Right lung (tissue), 2 donors: ENCODE measurements at regions not wholly inside any gene's neighbourhood (a gene's known extent, or its start where the extent isn't known, plus 50 kb on each side); places are given as distances from the start of the nearest gene placed in this dataset.

Experiments used
- DNase-seq, 2 donors: peaks; one replicate each; pipeline ENCODE4 v3.0.0-alpha.2; 2013

DNA sequence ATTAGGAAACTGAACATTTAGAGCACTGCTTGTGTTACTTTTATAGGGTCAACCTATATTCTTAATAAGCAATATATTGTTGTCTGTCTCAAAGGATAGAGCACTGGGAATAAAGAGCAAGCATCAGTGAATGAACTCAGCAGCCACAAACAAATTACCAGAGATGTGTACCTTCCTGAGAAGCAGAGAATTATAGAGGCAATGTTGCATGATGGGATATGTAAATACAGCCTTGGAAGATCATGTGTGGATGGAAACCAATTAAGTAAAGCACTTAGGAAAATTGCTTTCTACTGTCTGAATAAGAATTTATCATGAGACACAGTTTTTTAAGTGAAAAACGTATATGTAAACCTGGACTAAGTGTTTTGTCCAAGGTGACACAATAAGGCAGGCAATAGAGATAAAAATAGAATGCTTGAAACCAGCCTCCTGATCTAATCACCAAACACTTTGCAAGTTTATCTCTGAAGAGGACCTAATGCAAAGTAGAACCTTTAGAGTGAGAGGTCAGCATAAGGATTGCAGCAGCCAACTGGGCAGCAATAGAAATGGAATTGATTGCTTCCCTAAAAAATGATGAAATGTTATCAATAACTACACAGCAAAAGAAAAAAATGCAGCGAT is 848.0 kb downstream of the TUSC7 start:
- DNase-seq, result no peak

DNA sequence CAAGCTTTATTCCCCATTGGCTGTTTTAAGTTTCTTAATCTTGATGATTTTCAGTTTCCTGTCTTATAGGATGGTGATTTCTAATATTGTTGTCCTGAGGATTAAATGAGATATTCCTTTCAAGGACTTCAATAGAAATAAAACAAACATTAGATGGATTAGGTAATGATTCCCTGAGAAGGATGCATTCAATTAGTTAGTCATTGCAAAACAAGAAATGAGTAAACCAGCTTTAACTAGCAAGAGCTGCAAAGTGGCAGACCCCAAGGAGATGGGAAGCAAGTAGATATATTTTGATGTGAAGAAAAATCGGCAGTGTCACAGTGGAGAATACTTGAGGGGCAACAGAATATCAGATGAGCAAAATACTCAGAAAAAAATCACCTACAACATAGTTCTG is 849.1 kb downstream of the TUSC7 start:
- no peak for DNase-seq

GRCh38 chr3:117562000-117562399 is 852.4 kb downstream of the TUSC7 start:
- DNase-seq, result no peak

GRCh38 chr3:117563063-117563462 is 853.5 kb downstream of the TUSC7 start:
- DNase-seq, result no peak

DNA sequence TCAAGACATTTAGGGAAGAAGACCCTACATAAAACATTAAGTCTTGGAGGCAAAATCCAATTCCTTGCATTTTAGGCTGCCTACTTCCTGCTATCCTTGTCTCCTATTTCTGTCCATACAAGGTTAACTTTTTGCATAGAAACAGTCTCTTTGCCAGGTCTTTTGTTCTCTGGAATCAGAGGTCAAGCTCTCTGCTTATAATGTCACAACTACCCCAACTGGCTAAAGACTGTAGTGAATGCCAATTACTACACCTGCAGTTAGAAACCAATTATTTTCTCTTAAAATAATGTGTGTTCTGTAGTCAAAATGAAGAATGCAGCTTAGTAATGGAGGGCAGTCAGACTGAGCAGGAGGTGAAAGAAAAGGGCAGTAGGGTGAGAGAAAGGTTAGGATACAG is 856.2 kb downstream of the TUSC7 start:
- DNase-seq, result no peak

DNA sequence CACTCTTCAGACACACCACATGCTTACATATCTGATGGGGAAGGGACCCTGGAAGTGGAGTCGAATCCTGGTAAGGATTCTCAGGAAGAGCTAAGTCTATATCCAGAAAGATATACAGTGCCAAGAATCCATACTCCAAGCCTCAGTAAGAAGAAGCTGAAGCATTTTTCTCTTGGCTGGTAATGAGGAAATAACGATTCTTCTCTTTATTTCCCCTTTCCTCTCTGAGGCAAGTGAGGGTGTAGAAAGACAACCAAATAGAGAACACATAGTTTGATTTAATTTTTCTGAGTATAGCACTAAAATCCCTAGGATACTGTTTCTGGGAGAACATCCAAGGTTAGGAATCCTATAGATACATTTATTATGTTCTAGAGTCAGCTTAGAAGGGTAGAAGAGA is 857.3 kb downstream of the TUSC7 start:
- DNase-seq, result no peak

DNA sequence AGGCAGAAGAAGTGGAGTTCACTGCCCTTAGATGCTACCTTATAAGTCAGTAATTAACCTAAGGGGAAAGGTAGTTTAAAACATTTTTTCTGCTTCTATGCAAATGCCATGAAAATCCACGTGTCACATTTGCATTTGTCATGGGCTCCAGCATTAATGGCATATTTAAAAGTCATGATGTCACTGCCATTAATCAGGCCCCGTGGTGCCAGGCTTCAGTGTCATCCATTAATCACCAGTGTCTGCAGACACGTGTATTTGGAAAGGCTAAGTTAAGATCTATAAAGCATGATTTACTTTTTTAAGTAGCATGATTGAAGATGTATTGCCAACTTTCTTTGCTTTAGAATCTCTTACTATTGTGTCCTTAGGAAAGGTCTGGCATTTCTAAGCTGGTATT is 857.8 kb downstream of the TUSC7 start:
- no peak for DNase-seq

GRCh38 chr3:117567906-117568305 is 858.3 kb downstream of the TUSC7 start:
- DNase-seq, result no peak

GRCh38 chr3:117572786-117573185 is 863.2 kb downstream of the TUSC7 start:
- no peak for DNase-seq

DNA sequence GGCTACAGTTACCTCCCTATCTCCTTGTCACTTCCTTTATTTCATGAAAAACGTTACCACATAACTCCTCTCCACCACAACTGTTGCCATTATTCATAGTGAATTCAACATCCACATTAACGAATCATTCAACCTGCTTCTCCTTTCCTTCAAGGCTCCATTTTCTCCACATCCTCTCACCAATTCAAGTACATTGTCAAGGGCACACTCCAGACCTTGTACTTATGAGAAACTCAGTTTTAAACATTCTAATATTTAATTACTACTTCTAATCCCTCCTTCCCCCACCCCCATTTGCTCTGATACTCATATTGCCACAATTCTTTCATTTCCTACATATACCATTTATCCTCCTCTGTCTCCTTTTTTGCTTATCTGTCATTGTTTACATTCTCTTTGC is 871.2 kb downstream of the TUSC7 start:
- peak in 1 of 2 donors; percentile 17 for DNase-seq

DNA sequence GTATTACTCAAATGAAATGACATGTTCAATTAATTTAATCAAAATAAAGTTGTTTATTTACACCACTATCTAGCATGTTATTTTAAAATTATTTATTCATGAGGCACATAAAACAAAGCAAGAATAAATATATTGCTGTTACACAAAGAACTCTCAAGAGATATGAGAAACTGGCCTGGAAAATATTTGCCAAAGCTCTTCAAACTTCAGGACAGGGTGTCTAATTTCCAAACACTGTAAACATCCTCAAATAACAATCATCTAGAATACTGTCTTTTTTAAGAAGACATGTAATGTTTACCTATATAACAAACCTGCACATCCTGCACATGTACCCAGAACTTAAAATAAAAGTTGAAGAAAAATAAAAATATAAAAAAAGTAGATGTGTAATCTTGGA is 876.6 kb downstream of the TUSC7 start:
- no peak for DNase-seq

DNA sequence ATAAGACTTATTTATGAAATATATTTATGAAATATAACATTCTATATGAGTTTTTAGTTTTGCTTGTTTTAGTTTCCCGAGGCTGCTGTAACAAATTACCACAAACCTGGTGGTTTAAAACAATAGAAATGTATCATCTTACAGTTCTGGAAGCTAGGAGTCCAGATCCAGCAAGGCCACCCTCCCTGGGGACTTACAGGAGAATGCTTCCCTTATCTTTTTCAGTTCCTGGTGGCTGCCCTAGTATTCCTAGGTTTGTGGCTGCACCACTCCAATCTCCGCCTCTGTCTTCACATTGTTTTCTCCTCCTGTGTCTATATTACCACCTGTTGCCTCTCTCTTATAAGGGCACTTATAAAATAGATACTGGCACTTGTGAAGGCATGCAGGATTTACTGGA is 877.8 kb downstream of the TUSC7 start:
- no peak for DNase-seq

DNA sequence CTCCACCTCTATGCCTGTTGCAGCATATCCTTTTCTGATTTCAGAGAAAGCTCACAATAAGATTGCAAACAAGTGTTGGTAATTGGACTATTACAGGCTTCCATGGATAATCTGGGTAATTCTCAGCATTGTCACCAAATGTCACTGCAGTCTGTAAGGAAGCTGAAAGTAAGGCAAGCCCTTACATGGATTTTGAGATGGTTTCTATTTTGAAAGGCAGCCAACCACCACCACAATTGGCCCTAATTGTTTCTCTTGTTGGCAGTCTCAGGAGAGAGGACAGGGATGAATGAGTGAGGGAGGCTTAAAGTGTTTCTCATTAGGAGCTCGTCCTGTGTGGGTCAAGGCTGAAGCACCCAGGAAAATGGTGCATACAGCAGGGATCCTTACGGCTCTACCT is 879.9 kb downstream of the TUSC7 start:
- no peak for DNase-seq

- DNase-seq, result no peak
Observed at GRCh38 chr3:117595615-117596014, 886.0 kb downstream of the TUSC7 start.

DNA sequence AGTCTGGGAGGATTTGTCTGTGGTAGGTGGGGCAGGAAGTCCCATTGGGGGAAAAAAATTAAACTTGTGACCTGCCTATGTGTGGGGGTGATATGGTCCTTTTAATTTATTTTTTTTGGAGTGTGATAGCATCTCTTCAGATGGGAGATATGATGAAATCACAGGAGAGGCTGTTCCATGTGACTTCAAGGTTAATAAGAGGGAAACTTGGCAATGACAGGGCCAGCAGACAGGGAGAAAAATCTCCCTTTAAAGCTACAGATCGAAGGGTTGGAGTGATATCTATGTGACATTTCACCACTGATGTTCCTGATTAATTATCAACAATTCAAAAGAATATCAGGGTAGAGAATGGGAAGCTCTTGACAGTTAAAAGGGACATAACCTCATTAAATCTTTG is 886.9 kb downstream of the TUSC7 start:
- no peak for DNase-seq

GRCh38 chr3:117597865-117598264 is 888.3 kb downstream of the TUSC7 start:
- DNase-seq, result no peak

- no peak for DNase-seq
Observed at GRCh38 chr3:117600112-117600511, 890.5 kb downstream of the TUSC7 start.

GRCh38 chr3:117600666-117601065 is 891.1 kb downstream of the TUSC7 start:
- DNase-seq, result no peak

DNA sequence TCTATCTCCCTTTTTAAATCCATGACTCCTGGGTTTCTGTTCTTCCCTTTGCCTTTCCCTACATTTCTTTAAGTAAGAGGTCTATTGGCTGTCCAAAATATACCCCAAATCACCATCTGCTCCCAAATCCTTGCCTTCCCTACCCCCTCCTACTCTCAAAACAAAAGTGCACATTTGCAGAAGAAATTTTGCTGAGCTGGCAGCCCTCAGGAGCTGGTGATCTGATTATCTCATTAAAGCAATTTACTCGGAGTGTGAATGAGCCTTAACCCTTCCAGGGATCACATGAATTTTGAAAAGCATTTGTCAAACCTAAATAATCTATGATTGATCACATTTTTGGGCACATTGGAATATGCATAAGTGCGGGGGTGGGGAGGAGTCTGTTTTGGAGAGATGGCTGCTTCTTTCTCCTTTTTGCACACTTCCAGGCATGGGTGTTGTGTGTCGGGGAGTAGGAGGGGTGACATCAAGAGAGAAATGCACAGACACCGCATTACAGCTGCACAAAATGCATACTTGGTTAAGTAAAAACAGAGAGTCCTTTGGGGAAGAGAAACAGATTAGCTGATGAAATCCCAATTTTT is 892.6 kb downstream of the TUSC7 start:
- no peak for DNase-seq

DNA sequence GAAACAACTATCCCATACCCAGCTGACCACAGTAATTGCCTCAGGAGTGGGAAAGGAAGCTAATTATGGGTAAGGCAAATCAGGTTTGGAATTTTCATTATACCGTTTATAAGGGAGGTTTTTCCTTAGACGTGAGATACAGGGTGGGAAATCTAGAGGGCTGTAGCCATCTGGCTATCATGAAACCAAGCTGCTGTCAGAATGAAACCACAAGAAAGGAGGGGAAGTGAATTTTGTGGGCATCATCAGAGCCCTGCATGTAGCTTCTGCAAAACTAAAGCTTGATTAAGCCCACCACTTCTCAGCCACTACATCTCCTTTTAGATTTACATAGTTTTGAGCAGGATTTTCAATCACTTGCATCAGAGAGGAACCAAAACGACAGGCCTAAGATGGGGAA is 893.5 kb downstream of the TUSC7 start:
- DNase-seq, result no peak

- DNase-seq, result no peak
Observed at GRCh38 chr3:117606866-117607265, 897.3 kb downstream of the TUSC7 start.

GRCh38 chr3:117609330-117609729 is 899.8 kb downstream of the TUSC7 start:
- DNase-seq, result no peak

DNA sequence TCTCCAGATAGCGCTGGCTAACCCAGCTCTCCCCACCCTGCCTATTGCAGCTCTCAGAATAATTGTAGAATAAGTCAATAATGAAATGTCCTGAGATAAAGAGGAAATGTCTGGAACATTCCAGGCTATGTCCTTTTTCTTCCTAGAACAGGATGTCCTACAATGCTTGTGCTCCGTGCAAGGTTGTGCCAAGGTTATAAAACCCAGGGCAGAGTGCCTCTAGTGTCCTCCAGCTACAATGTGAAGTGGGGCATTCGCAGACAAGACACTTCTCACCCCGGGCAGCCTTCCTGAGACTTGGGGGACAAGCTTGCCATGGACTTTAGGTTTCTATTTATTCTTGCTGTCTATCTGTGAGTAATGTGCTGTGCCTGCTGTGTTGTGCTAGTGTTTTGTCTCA is 900.6 kb downstream of the TUSC7 start:
- DNase-seq, result no peak

- no peak for DNase-seq
Observed at GRCh38 chr3:117611211-117611610, 901.6 kb downstream of the TUSC7 start.
